B cell (primary cell): ENCODE measurements at regions not wholly inside any gene's neighbourhood (a gene's known extent, or its start where the extent isn't known, plus 50 kb on each side); places are given as distances from the start of the nearest gene placed in this dataset.

Source experiments
- ATAC-seq: fragments of 200-7000 bp; cut with Tn5 transposase; one replicate; pipeline ENCODE4 v1.10.0; 2021; ENCODE audit warnings: low read depth, mild to moderate bottlenecking, moderate number of reproducible peaks, moderate library complexity
- CTCF ChIA-PET: fragments of 350-600 bp; sonication (Branson Sonifier 250); formaldehyde crosslinking; loops from one replicate; lab custom pipeline; 2021; ENCODE audit warnings: antibody characterized with exemption, inconsistent platforms; lab: Charles Lee
- POLR2A ChIA-PET: fragments of 350-600 bp; sonication (Branson Sonifier 250); formaldehyde crosslinking; loops from one replicate; lab custom pipeline; 2021; ENCODE audit warnings: antibody characterized with exemption; lab: Charles Lee
- DNase-seq: peaks from one replicate; pipeline ENCODE4 v3.0.0; 2013
- H2AFZ ChIP-seq: 2 replicates; pipeline ENCODE4 v1.6.1; 2012; ENCODE audit warnings: mild to moderate bottlenecking, low read depth, low read length; ENCODE audit not compliant: insufficient read depth, poor library complexity, severe bottlenecking
- H3K27ac ChIP-seq, 2 donors: 1 replicate in 1 of 2; 2 replicates in 1 of 2; pipeline ENCODE4 v1.5.1; 2012 to 2013; ENCODE audit warnings: low read length in 2 of 2, mild to moderate bottlenecking in 2 of 2, moderate library complexity in 1 of 2
- H3K27me3 ChIP-seq, 4 experiments: fragments of 200-600 bp in 1 of 4; sonication (generic) in 1 of 4; replicated peaks in 1 of 4; 1 replicate in 2 of 4; 2 replicates in 2 of 4; pipeline versions ENCODE4 v1.6.1 to v1.7.0; 2013 to 2016; ENCODE audit warnings: low read length in 3 of 4, mild to moderate bottlenecking in 2 of 4, mixed read lengths in 1 of 4, moderate library complexity in 1 of 4; ENCODE audit not compliant: insufficient read depth in 4 of 4, control insufficient read depth in 3 of 4; ENCODE audit errors: control extremely low read depth in 1 of 4
- H3K36me3 ChIP-seq, 2 experiments: replicated peaks in 1 of 2; 1 replicate in 1 of 2; 2 replicates in 1 of 2; pipeline versions ENCODE4 v1.6.1 to v1.7.1; 2013; ENCODE audit warnings: low read length in 1 of 2; ENCODE audit not compliant: insufficient read depth in 2 of 2, control insufficient read depth in 1 of 2; ENCODE audit errors: control extremely low read depth in 1 of 2, extremely low read depth in 1 of 2
- H3K4me1 ChIP-seq, 2 donors: fragments of 200-600 bp in 1 of 2; sonication (generic) in 1 of 2; 1 replicate in 1 of 2; 2 replicates in 1 of 2; pipeline versions ENCODE4 v1.5.1 to v1.6.1; 2013 to 2017; ENCODE audit warnings: low read length in 2 of 2; ENCODE audit not compliant: control insufficient read depth in 2 of 2, insufficient read depth in 2 of 2
- H3K4me2 ChIP-seq: replicated peaks from 2 replicates; pipeline ENCODE3; 2012; ENCODE audit warnings: mild to moderate bottlenecking, low read depth, low read length; ENCODE audit not compliant: poor library complexity, severe bottlenecking
- H3K4me3 ChIP-seq, 5 experiments: fragments of 200-600 bp in 1 of 5; sonication (generic) in 1 of 5; 1 replicate in 3 of 5; 2 replicates in 2 of 5; pipeline versions ENCODE4 v1.5.1 to v1.7.0; 2011 to 2016; ENCODE audit warnings: low read length in 4 of 5, mild to moderate bottlenecking in 4 of 5, low read depth in 2 of 5, control low read depth in 1 of 5, moderate library complexity in 1 of 5; ENCODE audit not compliant: insufficient read depth in 1 of 5; ENCODE audit errors: control extremely low read depth in 1 of 5, extremely low read depth in 1 of 5
- H3K79me2 ChIP-seq: fragments of 200-600 bp; sonication (generic); one replicate; pipeline ENCODE4 v1.6.0; 2016; ENCODE audit warnings: low read length; ENCODE audit not compliant: control insufficient read depth, insufficient read depth
- H3K9ac ChIP-seq: fragments of 200-600 bp; sonication (generic); 2 replicates; pipeline ENCODE4 v1.6.1; 2017; ENCODE audit warnings: mild to moderate bottlenecking, low read length, moderate library complexity
- H3K9me3 ChIP-seq, 3 donors: one replicate each; pipeline versions ENCODE4 v1.6.1 to v1.7.1; 2013; ENCODE audit warnings: low read length in 2 of 3; ENCODE audit not compliant: control insufficient read depth in 2 of 3, insufficient read depth in 1 of 3; ENCODE audit errors: control extremely low read depth in 1 of 3
- H4K20me1 ChIP-seq: 2 replicates; pipeline ENCODE4 v1.6.0; 2012; ENCODE audit warnings: mild to moderate bottlenecking, low read length; ENCODE audit not compliant: insufficient read depth, control insufficient read depth, poor library complexity, severe bottlenecking
- H3K27ac Mint-ChIP-seq: one replicate; pipeline ENCODE4 v1.8.0; 2021; ENCODE audit warnings: mixed read lengths
- H3K27me3 Mint-ChIP-seq: one replicate; pipeline ENCODE4 v1.8.0; 2021; ENCODE audit warnings: mixed read lengths
- H3K4me1 Mint-ChIP-seq: one replicate; pipeline ENCODE4 v1.8.0; 2021; ENCODE audit warnings: mixed read lengths
- H3K4me3 Mint-ChIP-seq: one replicate; pipeline ENCODE4 v1.8.0; 2021; ENCODE audit warnings: mixed read lengths
- H3K9me3 Mint-ChIP-seq: one replicate; pipeline ENCODE4 v1.8.0; 2022; ENCODE audit warnings: mixed read lengths; ENCODE audit not compliant: insufficient read depth
- EZH2 ChIP-seq: IDR thresholded peaks from 2 replicates; pipeline ENCODE4 v1.6.1; 2012; ENCODE audit warnings: borderline replicate concordance, low read depth, mild to moderate bottlenecking, moderate library complexity, low read length; ENCODE audit not compliant: insufficient read depth, poor library complexity, severe bottlenecking
- WGBS: methylation state at CpG from one replicate; pipeline ENCODE4 v1.1.5; 2013; ENCODE audit warnings: missing lambda C conversion rate; ENCODE audit not compliant: insufficient coverage; 5-methylcytosine and 5-hydroxymethylcytosine counted together
- intact Hi-C: fragments of 100-400 bp; cut with micrococcal nuclease; formaldehyde crosslinking; loops from one replicate; pipeline ENCODE4 v1.10.0; 2022
- TF ChIP-seq, protein P1 (sequence below): fragments of 200-600 bp; IDR thresholded peaks from one replicate; pipeline ENCODE4 v1.8.0; 2022; ENCODE audit warnings: antibody characterized with exemption, mild to moderate bottlenecking

DNA sequence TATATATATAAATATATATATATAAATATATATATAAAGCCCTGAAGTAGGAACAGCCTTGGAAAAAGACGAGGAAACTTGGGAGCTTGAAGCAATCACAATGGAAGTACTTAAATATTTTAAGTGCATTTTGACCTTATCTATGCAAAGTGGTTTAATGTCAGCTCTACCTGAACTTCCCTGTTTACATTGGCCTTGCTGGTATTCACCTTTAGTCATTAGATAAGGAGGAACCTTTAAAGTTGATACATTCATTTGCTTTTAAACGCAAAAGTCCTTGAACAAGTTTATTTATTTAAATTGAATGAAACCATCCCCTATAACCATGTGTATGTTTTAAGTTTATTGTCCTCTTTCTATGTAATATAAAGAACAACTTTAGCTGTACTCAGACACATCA, 166.7 kb upstream of the ANKRD50 start:
- Histone ChIP-seq H3K4me1 (no peaks in the 10 kb centered on the region), H4K20me1 (no peaks in the 10 kb centered on the region), H3K79me2 (no peaks in the 10 kb centered on the region), H3K27ac (no peak overlapping the region), H3K27me3 (no peaks in the 10 kb centered on the region), H2AFZ (no peak overlapping the region), H3K4me2 (no peak overlapping the region), H3K9me3 (peaks cover 0 to 13% (median 0%) of the 10 kb centered on the region in 3 donors), H3K9ac (no peak overlapping the region), H3K4me3 (no peak overlapping the region), H3K36me3 (no peaks in the 10 kb centered on the region)
- ChIA-PET CTCF (no interaction called here), POLR2A (no interaction called here)
- Mint-ChIP-seq H3K27ac (no peak overlapping the region), H3K9me3 (peaks cover 11% of the 10 kb centered on the region), H3K27me3 (no peaks in the 10 kb centered on the region), H3K4me3 (no peak overlapping the region), H3K4me1 (no peaks in the 10 kb centered on the region)
- TF ChIP-seq, protein P1, sequence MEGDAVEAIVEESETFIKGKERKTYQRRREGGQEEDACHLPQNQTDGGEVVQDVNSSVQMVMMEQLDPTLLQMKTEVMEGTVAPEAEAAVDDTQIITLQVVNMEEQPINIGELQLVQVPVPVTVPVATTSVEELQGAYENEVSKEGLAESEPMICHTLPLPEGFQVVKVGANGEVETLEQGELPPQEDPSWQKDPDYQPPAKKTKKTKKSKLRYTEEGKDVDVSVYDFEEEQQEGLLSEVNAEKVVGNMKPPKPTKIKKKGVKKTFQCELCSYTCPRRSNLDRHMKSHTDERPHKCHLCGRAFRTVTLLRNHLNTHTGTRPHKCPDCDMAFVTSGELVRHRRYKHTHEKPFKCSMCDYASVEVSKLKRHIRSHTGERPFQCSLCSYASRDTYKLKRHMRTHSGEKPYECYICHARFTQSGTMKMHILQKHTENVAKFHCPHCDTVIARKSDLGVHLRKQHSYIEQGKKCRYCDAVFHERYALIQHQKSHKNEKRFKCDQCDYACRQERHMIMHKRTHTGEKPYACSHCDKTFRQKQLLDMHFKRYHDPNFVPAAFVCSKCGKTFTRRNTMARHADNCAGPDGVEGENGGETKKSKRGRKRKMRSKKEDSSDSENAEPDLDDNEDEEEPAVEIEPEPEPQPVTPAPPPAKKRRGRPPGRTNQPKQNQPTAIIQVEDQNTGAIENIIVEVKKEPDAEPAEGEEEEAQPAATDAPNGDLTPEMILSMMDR = no peak
- no peak for TF ChIP-seq EZH2
- intact Hi-C loops = no loop called here
- DNase-seq = no peak
- ATAC-seq = no peak
- WGBS = no CpG with 5 or more reads among the region's 2 CpGs

DNA sequence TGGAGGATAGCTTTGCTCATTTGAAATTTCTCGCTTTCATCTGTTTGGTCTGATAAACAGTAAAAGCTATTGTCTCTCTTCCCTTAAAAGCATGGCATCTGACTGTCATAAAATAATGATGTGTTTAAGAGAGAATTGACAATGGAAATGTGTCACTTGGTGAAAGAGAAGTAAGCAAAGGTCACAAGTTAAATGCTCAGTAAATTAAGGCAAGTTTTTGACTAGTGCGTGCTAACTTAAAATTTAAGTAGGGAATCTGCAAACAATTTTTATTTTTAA, 161.6 kb upstream of the ANKRD50 start:
- no peaks in the 10 kb centered on the region for H4K20me1 ChIP-seq
- POLR2A ChIA-PET = no interaction called here
- H3K9ac ChIP-seq = no peak overlapping the region
- TF ChIP-seq, protein P1 = no peak
- no peak for TF ChIP-seq EZH2
- WGBS = no CpG with 5 or more reads among the region's 2 CpGs
- H3K27me3 ChIP-seq = no peaks in the 10 kb centered on the region
- CTCF ChIA-PET = no interaction called here
- peaks cover 0 to 13% (median 0%) of the 10 kb centered on the region in 3 donors for H3K9me3 ChIP-seq
- H3K4me2 ChIP-seq = no peak overlapping the region
- no peak overlapping the region for H2AFZ ChIP-seq
- no peak overlapping the region for H3K27ac Mint-ChIP-seq
- no peak overlapping the region for H3K4me3 ChIP-seq
- ATAC-seq (no peak), DNase-seq (no peak)
- no peaks in the 10 kb centered on the region for H3K4me1 Mint-ChIP-seq
- H3K79me2 ChIP-seq = no peaks in the 10 kb centered on the region
- intact Hi-C loops = no loop called here
- no peak overlapping the region for H3K4me3 Mint-ChIP-seq
- peaks cover 12% of the 10 kb centered on the region for H3K9me3 Mint-ChIP-seq
- no peaks in the 10 kb centered on the region for H3K27me3 Mint-ChIP-seq
- H3K4me1 ChIP-seq = no peaks in the 10 kb centered on the region
- no peak overlapping the region for H3K27ac ChIP-seq
- H3K36me3 ChIP-seq = no peaks in the 10 kb centered on the region
